Natural killer cell (primary cell): ENCODE measurements at regions not wholly inside any gene's neighbourhood (a gene's known extent, or its start where the extent isn't known, plus 50 kb on each side); places are given as distances from the start of the nearest gene placed in this dataset.

Experiments
- ATAC-seq, 3 donors: fragments of 150-1000 bp in 2 of 3; fragments of 200-7000 bp in 1 of 3; cut with Tn5 transposase; 1 replicate in 1 of 3; 2 replicates in 2 of 3; pipeline ENCODE4 v1.10.0; 2021; ENCODE audit warnings: mild to moderate bottlenecking in 2 of 3, moderate library complexity in 2 of 3
- DNase-seq, 2 donors: peaks; one replicate each; pipeline versions ENCODE4 v3.0.0 to v3.0.0-alpha.2; 2013 to 2021; ENCODE audit warnings: mixed read lengths in 1 of 2
- H3K27ac ChIP-seq: one replicate; pipeline ENCODE4 v1.5.1; 2013; ENCODE audit warnings: mild to moderate bottlenecking, low read length
- H3K27me3 ChIP-seq: one replicate; pipeline ENCODE4 v1.6.1; 2013; ENCODE audit warnings: low read length; ENCODE audit not compliant: control insufficient read depth, insufficient read depth
- H3K36me3 ChIP-seq: one replicate; pipeline ENCODE4 v1.6.1; 2013; ENCODE audit warnings: low read length; ENCODE audit not compliant: control insufficient read depth, insufficient read depth
- H3K4me1 ChIP-seq: one replicate; pipeline ENCODE4 v1.6.1; 2013; ENCODE audit warnings: low read length; ENCODE audit not compliant: control insufficient read depth, insufficient read depth
- H3K4me3 ChIP-seq: one replicate; pipeline ENCODE4 v1.5.1; 2013; ENCODE audit warnings: low read length
- H3K9me3 ChIP-seq: one replicate; pipeline ENCODE4 v1.6.1; 2013; ENCODE audit warnings: low read length; ENCODE audit not compliant: control insufficient read depth, insufficient read depth
- H3K27ac Mint-ChIP-seq, 2 donors: one replicate each; pipeline ENCODE4 v1.8.0; 2022; ENCODE audit warnings: mild to moderate bottlenecking in 2 of 2, mixed read lengths in 2 of 2, moderate library complexity in 1 of 2
- H3K27me3 Mint-ChIP-seq, 2 donors: one replicate each; pipeline ENCODE4 v1.8.0; 2022; ENCODE audit warnings: low read depth in 2 of 2, mixed read lengths in 2 of 2
- H3K36me3 Mint-ChIP-seq: one replicate; pipeline ENCODE4 v1.8.0; 2022; ENCODE audit warnings: mixed read lengths
- H3K4me1 Mint-ChIP-seq, 2 donors: one replicate each; pipeline ENCODE4 v1.8.0; 2022; ENCODE audit warnings: mixed read lengths in 2 of 2
- H3K4me3 Mint-ChIP-seq: one replicate; pipeline ENCODE4 v1.8.0; 2022; ENCODE audit warnings: mild to moderate bottlenecking, moderate library complexity, mixed read lengths
- H3K9me3 Mint-ChIP-seq, 2 donors: one replicate each; pipeline ENCODE4 v1.8.0; 2022; ENCODE audit warnings: mixed read lengths in 2 of 2
- CTCF ChIP-seq: fragments of 200-600 bp; IDR thresholded peaks from one replicate; pipeline ENCODE4 v1.8.0; 2022; ENCODE audit warnings: antibody characterized with exemption
- WGBS: methylation state at CpG from one replicate; pipeline ENCODE4 v1.1.7; 2013; ENCODE audit warnings: missing lambda C conversion rate; ENCODE audit not compliant: insufficient coverage; 5-methylcytosine and 5-hydroxymethylcytosine counted together
- intact Hi-C: fragments of 100-400 bp; cut with micrococcal nuclease; formaldehyde crosslinking; loops from one replicate; pipeline ENCODE4 v1.14.2; 2022

GRCh38 chr14:26835979-26836570 lies 238.2 kb upstream of the NOVA1 start:
- H3K4me1 Mint-ChIP-seq = no peaks in the 10 kb centered on the region
- H3K9me3 Mint-ChIP-seq = peaks cover 6 to 12% of the 10 kb centered on the region in 2 donors
- no peak overlapping the region for H3K27ac Mint-ChIP-seq
- no peak for ATAC-seq
- Histone ChIP-seq H3K4me1 (no peaks in the 10 kb centered on the region), H3K9me3 (peaks cover 3% of the 10 kb centered on the region), H3K4me3 (no peak overlapping the region), H3K27ac (no peak overlapping the region), H3K36me3 (no peaks in the 10 kb centered on the region), H3K27me3 (no peaks in the 10 kb centered on the region)
- no peak for TF ChIP-seq CTCF
- intact Hi-C loops = no loop called here
- H3K4me3 Mint-ChIP-seq = no peak overlapping the region
- no peaks in the 10 kb centered on the region for H3K36me3 Mint-ChIP-seq
- no peaks in the 10 kb centered on the region for H3K27me3 Mint-ChIP-seq
- no peak for DNase-seq
- 21% methylated on average over 3 of the region's 4 CpGs for WGBS

GRCh38 chr14:26839481-26839880 lies 241.6 kb upstream of the NOVA1 start:
- intact Hi-C loops = no loop called here
- H3K4me1 Mint-ChIP-seq = no peaks in the 10 kb centered on the region
- Histone ChIP-seq H3K9me3 (peaks cover 3% of the 10 kb centered on the region), H3K4me3 (no peak overlapping the region), H3K4me1 (no peaks in the 10 kb centered on the region), H3K36me3 (no peaks in the 10 kb centered on the region), H3K27ac (no peak overlapping the region), H3K27me3 (no peaks in the 10 kb centered on the region)
- no peaks in the 10 kb centered on the region for H3K36me3 Mint-ChIP-seq
- ATAC-seq (no peak), DNase-seq (no peak)
- H3K4me3 Mint-ChIP-seq = no peak overlapping the region
- peaks cover 6 to 10% of the 10 kb centered on the region in 2 donors for H3K9me3 Mint-ChIP-seq
- WGBS = no CpG with 5 or more reads among the region's 1 CpG
- no peak overlapping the region for H3K27ac Mint-ChIP-seq
- TF ChIP-seq CTCF = no peak
- no peaks in the 10 kb centered on the region for H3K27me3 Mint-ChIP-seq

GRCh38 chr14:26841326-26841725 lies 243.5 kb upstream of the NOVA1 start:
- Histone ChIP-seq H3K36me3 (no peaks in the 10 kb centered on the region), H3K27me3 (no peaks in the 10 kb centered on the region), H3K9me3 (peaks cover 3% of the 10 kb centered on the region), H3K4me1 (no peaks in the 10 kb centered on the region), H3K4me3 (no peak overlapping the region), H3K27ac (no peak overlapping the region)
- DNase-seq (no peak), ATAC-seq (no peak)
- Mint-ChIP-seq H3K9me3 (peaks cover 8 to 13% of the 10 kb centered on the region in 2 donors), H3K4me1 (no peaks in the 10 kb centered on the region), H3K4me3 (no peak overlapping the region), H3K27ac (no peak overlapping the region), H3K27me3 (no peaks in the 10 kb centered on the region), H3K36me3 (no peaks in the 10 kb centered on the region)
- no peak for TF ChIP-seq CTCF
- intact Hi-C loops = no loop called here
- 67% methylated on average over 3 of the region's 4 CpGs for WGBS
